ENCODE measurements at regions not wholly inside any gene's neighbourhood (a gene's known extent, or its start where the extent isn't known, plus 50 kb on each side); places are given as distances from the start of the nearest gene placed in this dataset.
A peak's percentile ranks its signal among the peaks of the same experiment; 100 is the strongest.

DNA sequence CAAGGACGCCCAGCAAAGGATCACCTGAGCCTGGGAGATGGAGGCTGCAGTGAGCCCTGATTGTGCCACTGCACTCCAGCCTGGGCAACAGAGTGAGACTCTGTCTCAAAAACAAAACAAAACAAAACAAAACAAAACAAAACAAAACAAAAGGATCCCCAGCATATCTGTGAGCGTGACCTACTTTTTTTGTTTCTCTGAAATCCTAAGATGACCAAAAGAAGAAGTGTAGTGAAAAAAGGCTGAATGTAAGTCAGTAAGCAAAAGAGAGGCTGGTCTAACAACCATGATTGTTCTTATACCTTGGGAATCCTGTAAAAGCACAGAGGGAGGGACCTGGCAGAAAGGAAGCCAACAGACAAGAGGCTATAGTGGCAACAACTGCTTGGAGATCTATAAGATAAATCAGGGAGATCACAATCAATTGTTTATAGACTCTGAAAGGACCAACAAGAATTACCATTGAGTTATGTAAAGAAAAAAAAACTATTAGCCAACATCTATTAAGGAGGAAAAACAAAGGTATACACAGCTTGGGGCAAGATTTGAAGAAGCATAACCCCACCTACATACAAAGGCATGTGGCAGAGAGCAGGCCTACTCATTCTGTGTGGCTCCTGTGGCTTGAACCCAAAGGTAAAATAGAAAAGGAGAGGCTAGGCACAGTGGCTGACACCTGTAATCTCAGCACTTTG is 255.2 kb upstream of the KLF14 start:
- no TSS peak for BruUV-seq (replicated peaks)
- H3K4me2 ChIP-seq (ENCODE audit: low read length) = peak overlapping the region; percentile 24; the same call in 1 of the 2 replicates
- peak overlapping the region; percentile 100 for H3K27ac ChIP-seq (ENCODE audit: low read depth, low read length)
- ATAC-seq (no peak), DNase-seq (ENCODE audit: low read depth, low spot score) (no peak)
- peak overlapping the region; percentile 69 for H3K9ac ChIP-seq (ENCODE audit: low read length)
- H3K9me3 ChIP-seq (ENCODE audit: control insufficient read depth in 1 of 2, insufficient read depth in 1 of 2, low read depth in 1 of 2, low read length in 2 of 2) = no peaks in the 10 kb centered on the region
- intact Hi-C loops (cut with micrococcal nuclease) = no loop called here
- H3K4me1 ChIP-seq (ENCODE audit: control insufficient read depth in 1 of 2, insufficient read depth in 2 of 2, low read length in 2 of 2) = peaks cover 90 to 98% of the 10 kb centered on the region in 2 experiments
- RAD21 ChIA-PET (ENCODE audit: low non-redundant PET in 1 of 2, low total read pairs in 2 of 2, uncharacterized antibody in 2 of 2, unreplicated experiment in 2 of 2) = no interaction called here
- no peaks in the 10 kb centered on the region for H3K27me3 ChIP-seq (ENCODE audit: insufficient read depth, low read length)
- peaks cover 87% of the 10 kb centered on the region for H3K79me2 ChIP-seq (ENCODE audit: insufficient read depth, low read length)
- CTCF ChIA-PET = interaction anchor here (0.9 to 1.2 kb wide), 2 partner anchors 8 to 92 kb away, joined by 3 read pairs; no protein-coding TSS in a partner anchor
- POLR2A ChIA-PET = no interaction called here
- no peak overlapping the region for H3K4me3 ChIP-seq (replicated peaks in 1 of 2; ENCODE audit: low read depth in 1 of 2, low read length in 2 of 2)
- H3K36me3 ChIP-seq (ENCODE audit: control insufficient read depth in 1 of 2, insufficient read depth in 2 of 2, low read length in 2 of 2) = no peaks in the 10 kb centered on the region
- H2AFZ ChIP-seq (ENCODE audit: low read depth, low read length, poor library complexity, severe bottlenecking) = no peak overlapping the region
- no peaks in the 10 kb centered on the region for H3K9me2 ChIP-seq (ENCODE audit: insufficient read depth)
- H4K20me1 ChIP-seq (ENCODE audit: insufficient read depth) = no peaks in the 10 kb centered on the region
- TF ChIP-seq TCF7L2 (IDR thresholded peaks at IDR 0.05; ENCODE audit: borderline replicate concordance, extremely low read depth, insufficient read depth, insufficient read length) (no peak), SRF (IDR thresholded peaks at IDR 0.05; ENCODE audit: low read depth) (no peak), JUND (IDR thresholded peaks at IDR 0.05) (no peak), EZH2 (IDR thresholded peaks at IDR 0.05) (no peak), ZNF274 (IDR thresholded peaks at IDR 0.05; ENCODE audit: low read depth, low read length) (no peak), CEBPB (IDR thresholded peaks at IDR 0.05; ENCODE audit: low read depth) (no peak), SIN3A (IDR thresholded peaks at IDR 0.05; ENCODE audit: low read depth) (no peak), POLR2A (IDR thresholded peaks at IDR 0.05; ENCODE audit: borderline replicate concordance, extremely low read depth, insufficient read depth, insufficient read length) (no peak), YY1 (IDR thresholded peaks at IDR 0.05; ENCODE audit: extremely low read depth, insufficient replicate concordance, low read depth, low read length) (no peak), EZH2phosphoT487 (IDR thresholded peaks at IDR 0.05; ENCODE audit: borderline replicate concordance) (no peak), RAD21 (IDR thresholded peaks at IDR 0.05; ENCODE audit: low read depth) (no peak), EGR1 (IDR thresholded peaks at IDR 0.05; ENCODE audit: low read depth) (no peak), CBX3 (IDR thresholded peaks at IDR 0.05; ENCODE audit: low read depth) (no peak), ELF1 (IDR thresholded peaks at IDR 0.05; ENCODE audit: borderline replicate concordance, low read depth) (no peak), SP1 (IDR thresholded peaks at IDR 0.05; ENCODE audit: low read depth) (no peak)
- TF ChIP-seq, protein P1, sequence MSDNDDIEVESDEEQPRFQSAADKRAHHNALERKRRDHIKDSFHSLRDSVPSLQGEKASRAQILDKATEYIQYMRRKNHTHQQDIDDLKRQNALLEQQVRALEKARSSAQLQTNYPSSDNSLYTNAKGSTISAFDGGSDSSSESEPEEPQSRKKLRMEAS (IDR thresholded peaks at IDR 0.05) = no peak
- TF ChIP-seq, protein P2, sequence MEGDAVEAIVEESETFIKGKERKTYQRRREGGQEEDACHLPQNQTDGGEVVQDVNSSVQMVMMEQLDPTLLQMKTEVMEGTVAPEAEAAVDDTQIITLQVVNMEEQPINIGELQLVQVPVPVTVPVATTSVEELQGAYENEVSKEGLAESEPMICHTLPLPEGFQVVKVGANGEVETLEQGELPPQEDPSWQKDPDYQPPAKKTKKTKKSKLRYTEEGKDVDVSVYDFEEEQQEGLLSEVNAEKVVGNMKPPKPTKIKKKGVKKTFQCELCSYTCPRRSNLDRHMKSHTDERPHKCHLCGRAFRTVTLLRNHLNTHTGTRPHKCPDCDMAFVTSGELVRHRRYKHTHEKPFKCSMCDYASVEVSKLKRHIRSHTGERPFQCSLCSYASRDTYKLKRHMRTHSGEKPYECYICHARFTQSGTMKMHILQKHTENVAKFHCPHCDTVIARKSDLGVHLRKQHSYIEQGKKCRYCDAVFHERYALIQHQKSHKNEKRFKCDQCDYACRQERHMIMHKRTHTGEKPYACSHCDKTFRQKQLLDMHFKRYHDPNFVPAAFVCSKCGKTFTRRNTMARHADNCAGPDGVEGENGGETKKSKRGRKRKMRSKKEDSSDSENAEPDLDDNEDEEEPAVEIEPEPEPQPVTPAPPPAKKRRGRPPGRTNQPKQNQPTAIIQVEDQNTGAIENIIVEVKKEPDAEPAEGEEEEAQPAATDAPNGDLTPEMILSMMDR (IDR thresholded peaks at IDR 0.05 in 2 of 3, conservative IDR thresholded peaks at IDR 0.05 in 1 of 3; ENCODE audit: borderline replicate concordance in 1 of 3, insufficient read depth in 1 of 3, low read depth in 2 of 3, low read length in 2 of 3) = no peak
- TF ChIP-seq, protein P3, sequence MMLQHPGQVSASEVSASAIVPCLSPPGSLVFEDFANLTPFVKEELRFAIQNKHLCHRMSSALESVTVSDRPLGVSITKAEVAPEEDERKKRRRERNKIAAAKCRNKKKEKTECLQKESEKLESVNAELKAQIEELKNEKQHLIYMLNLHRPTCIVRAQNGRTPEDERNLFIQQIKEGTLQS (IDR thresholded peaks at IDR 0.05) = no peak
